Fibroblast of lung (primary cell): ENCODE measurements at regions not wholly inside any gene's neighbourhood (a gene's known extent, or its start where the extent isn't known, plus 50 kb on each side); places are given as distances from the start of the nearest gene placed in this dataset.

Experiments used
- DNase-seq, 2 donors: peaks; one replicate each; pipeline versions ENCODE4 v3.0.0 to v3.0.0-alpha.2; 2010; ENCODE audit warnings: low read depth in 2 of 2
- H2AFZ ChIP-seq: 2 replicates; pipeline ENCODE4 v1.5.1; 2012; ENCODE audit warnings: low read length, control low read depth, inconsistent platforms
- H3K27ac ChIP-seq: 2 replicates; pipeline ENCODE4 v1.5.1; 2011; ENCODE audit warnings: low read length, control low read depth; ENCODE audit not compliant: insufficient read depth
- H3K27me3 ChIP-seq: 2 replicates; pipeline ENCODE4 v1.5.1; 2011; ENCODE audit warnings: mild to moderate bottlenecking, low read length; ENCODE audit not compliant: control insufficient read depth, insufficient read depth
- H3K36me3 ChIP-seq: 2 replicates; pipeline ENCODE4 v1.5.1; 2011; ENCODE audit warnings: low read length; ENCODE audit not compliant: control insufficient read depth, insufficient read depth
- H3K4me1 ChIP-seq: 2 replicates; pipeline ENCODE4 v1.5.1; 2011; ENCODE audit warnings: low read length; ENCODE audit not compliant: control insufficient read depth, insufficient read depth; ENCODE audit errors: extremely low read depth
- H3K4me2 ChIP-seq: 2 replicates; pipeline ENCODE4 v1.5.1; 2011; ENCODE audit warnings: low read length, control low read depth; ENCODE audit not compliant: insufficient read depth; ENCODE audit errors: extremely low read depth
- H3K4me3 ChIP-seq, 4 experiments: fragments of 200-600 bp in 1 of 4; sonication (generic) in 1 of 4; replicated peaks in 1 of 4; 2 replicates each; pipeline ENCODE4 v1.5.1; 2011 to 2016; ENCODE audit warnings: low read length in 4 of 4, low read depth in 3 of 4, mild to moderate bottlenecking in 3 of 4, control low read depth in 2 of 4, inconsistent platforms in 1 of 4, mixed read lengths in 1 of 4; ENCODE audit not compliant: insufficient read depth in 1 of 4; ENCODE audit errors: control extremely low read depth in 1 of 4
- H3K79me2 ChIP-seq: 2 replicates; pipeline ENCODE4 v1.5.1; 2012; ENCODE audit warnings: mild to moderate bottlenecking, low read length, inconsistent platforms; ENCODE audit not compliant: control insufficient read depth, insufficient read depth
- H3K9ac ChIP-seq: 2 replicates; pipeline ENCODE4 v1.5.1; 2011; ENCODE audit warnings: mild to moderate bottlenecking, low read length, control low read depth; ENCODE audit not compliant: insufficient read depth
- H3K9me3 ChIP-seq: 2 replicates; pipeline ENCODE4 v1.5.1; 2012; ENCODE audit warnings: low read depth, low read length; ENCODE audit not compliant: control insufficient read depth, insufficient read depth
- H4K20me1 ChIP-seq: 2 replicates; pipeline ENCODE4 v1.5.1; 2011; ENCODE audit warnings: low read length; ENCODE audit not compliant: control insufficient read depth, insufficient read depth; ENCODE audit errors: extremely low read depth
- EZH2 ChIP-seq: IDR thresholded peaks from 2 replicates; pipeline ENCODE4 v1.5.1; 2012; ENCODE audit warnings: low read length, control low read depth, mild to moderate bottlenecking; ENCODE audit errors: missing control alignments
- TF ChIP-seq, protein P1 (sequence below), 2 donors: IDR thresholded peaks in 1 of 2; conservative IDR thresholded peaks in 1 of 2; 1 replicate in 1 of 2; 2 replicates in 1 of 2; pipeline ENCODE4 v1.5.1; 2011 to 2012; ENCODE audit warnings: low read length in 2 of 2, control low read depth in 1 of 2, inconsistent platforms in 1 of 2, low read depth in 1 of 2, mild to moderate bottlenecking in 1 of 2

DNA sequence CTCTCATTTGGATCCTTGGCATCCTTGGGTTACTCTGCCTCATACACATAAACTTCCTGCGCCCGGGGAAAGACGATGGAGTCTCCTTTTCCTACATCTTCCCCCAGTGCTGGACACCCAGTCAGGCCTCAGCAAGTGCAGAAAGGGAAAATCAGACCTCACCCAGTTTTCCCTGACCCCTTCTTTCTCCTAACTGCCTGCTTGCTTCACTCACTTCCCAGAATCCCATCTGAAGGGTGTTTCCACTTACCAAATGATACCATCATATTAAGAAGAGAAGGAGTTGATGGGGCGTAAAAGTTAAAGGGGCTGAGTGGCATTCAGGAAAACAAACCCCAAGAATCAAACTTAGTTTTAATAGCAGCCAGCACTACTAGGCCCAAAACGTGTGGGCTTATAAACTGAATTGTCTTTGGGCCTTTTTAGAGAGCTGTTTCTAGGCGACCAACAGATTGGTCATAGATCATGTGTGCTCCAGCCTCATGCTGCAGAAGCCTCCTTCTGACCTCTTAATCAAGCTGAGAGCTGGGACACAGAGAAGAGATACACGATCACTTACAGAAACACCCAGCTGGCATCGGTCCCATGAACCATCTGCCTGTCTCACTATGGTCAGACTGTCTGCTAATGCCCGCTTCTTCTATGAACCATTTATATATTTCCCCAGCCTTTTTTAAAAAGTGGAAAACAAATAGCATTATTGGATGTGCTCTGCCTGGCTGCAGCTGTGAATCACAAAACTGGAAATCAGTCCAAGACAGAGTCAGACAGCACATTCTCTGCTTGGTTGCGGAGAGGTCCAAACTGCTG lies 165.7 kb upstream of the SLC14A2 start:
- TF ChIP-seq, protein P1, sequence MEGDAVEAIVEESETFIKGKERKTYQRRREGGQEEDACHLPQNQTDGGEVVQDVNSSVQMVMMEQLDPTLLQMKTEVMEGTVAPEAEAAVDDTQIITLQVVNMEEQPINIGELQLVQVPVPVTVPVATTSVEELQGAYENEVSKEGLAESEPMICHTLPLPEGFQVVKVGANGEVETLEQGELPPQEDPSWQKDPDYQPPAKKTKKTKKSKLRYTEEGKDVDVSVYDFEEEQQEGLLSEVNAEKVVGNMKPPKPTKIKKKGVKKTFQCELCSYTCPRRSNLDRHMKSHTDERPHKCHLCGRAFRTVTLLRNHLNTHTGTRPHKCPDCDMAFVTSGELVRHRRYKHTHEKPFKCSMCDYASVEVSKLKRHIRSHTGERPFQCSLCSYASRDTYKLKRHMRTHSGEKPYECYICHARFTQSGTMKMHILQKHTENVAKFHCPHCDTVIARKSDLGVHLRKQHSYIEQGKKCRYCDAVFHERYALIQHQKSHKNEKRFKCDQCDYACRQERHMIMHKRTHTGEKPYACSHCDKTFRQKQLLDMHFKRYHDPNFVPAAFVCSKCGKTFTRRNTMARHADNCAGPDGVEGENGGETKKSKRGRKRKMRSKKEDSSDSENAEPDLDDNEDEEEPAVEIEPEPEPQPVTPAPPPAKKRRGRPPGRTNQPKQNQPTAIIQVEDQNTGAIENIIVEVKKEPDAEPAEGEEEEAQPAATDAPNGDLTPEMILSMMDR (conservative IDR thresholded peaks at IDR 0.05 in 1 of 2, IDR thresholded peaks at IDR 0.05 in 1 of 2; ENCODE audit: low read depth in 1 of 2, low read length in 2 of 2) = no peak
- TF ChIP-seq EZH2 = no peak
- Histone ChIP-seq H4K20me1 (no peaks in the 10 kb centered on the region), H3K79me2 (no peaks in the 10 kb centered on the region), H3K4me1 (no peaks in the 10 kb centered on the region), H3K27me3 (no peaks in the 10 kb centered on the region), H3K4me2 (no peak overlapping the region), H3K9me3 (no peaks in the 10 kb centered on the region), H2AFZ (no peak overlapping the region), H3K4me3 (no peak overlapping the region), H3K27ac (peak overlapping the region; percentile 16), H3K9ac (no peak overlapping the region), H3K36me3 (no peaks in the 10 kb centered on the region)
- DNase-seq = peak; percentile 42 to 57

DNA sequence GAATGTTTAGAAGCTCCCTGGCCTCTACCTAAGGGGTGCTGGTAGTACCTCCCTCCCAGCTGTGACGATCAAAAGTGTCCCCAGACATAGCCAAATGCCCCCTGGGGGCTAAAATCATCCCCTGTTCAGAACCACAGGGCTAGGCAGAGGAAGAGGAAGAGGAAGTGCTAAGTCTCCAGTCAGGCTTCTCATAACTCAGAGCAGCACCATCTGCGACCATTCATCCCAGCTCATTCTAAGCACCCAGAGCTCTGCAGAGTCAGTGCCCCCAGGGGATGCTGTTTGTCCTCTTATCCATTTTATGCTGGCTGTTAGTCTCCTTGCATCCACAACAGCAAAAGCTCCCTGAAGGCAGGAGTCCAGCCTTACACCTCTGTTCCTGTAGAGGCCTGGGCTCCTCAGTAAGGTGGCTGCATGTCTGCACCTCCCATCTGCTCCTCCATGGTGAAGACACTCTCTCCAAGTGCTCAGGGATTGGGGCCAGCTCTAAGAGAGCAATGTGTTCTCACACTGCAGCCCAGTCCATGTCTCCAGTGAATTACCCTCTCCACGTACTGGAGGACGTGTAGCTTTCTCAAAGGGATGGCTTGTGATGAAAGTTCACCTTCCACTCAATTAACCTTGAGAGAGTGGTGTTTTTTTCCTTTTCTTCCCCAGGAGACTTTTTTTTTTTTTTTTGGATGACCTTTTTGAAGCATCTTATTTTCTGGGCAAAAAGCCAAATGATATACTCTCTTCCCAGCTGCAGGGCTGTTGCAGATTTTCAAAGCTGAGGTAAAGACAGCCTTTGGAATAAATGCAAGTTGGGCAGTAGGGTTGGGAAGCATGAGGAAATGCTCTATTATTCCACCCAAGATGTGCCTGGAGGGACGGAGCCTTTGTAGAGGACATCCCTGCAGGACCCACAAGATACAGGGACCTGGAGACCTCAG lies 158.9 kb upstream of the SLC14A2 start:
- Histone ChIP-seq H3K27me3 (no peaks in the 10 kb centered on the region), H3K27ac (no peak overlapping the region), H3K9ac (no peak overlapping the region), H2AFZ (no peak overlapping the region), H3K79me2 (no peaks in the 10 kb centered on the region), H4K20me1 (no peaks in the 10 kb centered on the region), H3K4me2 (no peak overlapping the region), H3K4me1 (no peaks in the 10 kb centered on the region), H3K36me3 (no peaks in the 10 kb centered on the region), H3K9me3 (no peaks in the 10 kb centered on the region), H3K4me3 (no peak overlapping the region)
- TF ChIP-seq, protein P1 (conservative IDR thresholded peaks at IDR 0.05 in 1 of 2, IDR thresholded peaks at IDR 0.05 in 1 of 2; ENCODE audit: low read depth in 1 of 2, low read length in 2 of 2) = no peak
- TF ChIP-seq EZH2 = no peak
- no peak for DNase-seq

DNA sequence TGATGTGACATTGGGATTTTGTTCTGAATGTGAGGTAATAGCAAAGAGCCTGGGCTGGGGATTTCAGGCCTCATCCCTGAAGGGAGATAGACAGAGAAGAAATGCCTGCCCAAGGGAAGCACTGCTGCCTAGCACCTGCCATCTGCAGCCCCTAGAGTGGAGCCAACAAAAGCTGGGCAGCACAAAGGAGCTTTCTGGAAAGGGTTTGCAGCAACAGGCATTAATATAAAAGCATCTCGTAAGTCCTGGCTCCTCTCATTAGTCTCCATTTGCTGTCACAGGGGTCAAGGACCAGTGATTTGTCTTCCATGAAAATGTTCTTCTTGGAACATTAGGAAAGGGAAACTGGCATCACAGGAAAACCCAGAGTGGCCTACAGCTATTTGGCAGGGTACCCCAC lies 157.2 kb upstream of the SLC14A2 start:
- H3K27me3 ChIP-seq = no peaks in the 10 kb centered on the region
- no peak overlapping the region for H3K27ac ChIP-seq
- TF ChIP-seq EZH2 = no peak
- TF ChIP-seq, protein P1 (conservative IDR thresholded peaks at IDR 0.05 in 1 of 2, IDR thresholded peaks at IDR 0.05 in 1 of 2; ENCODE audit: low read depth in 1 of 2, low read length in 2 of 2) = no peak
- no peak overlapping the region for H3K4me3 ChIP-seq
- no peaks in the 10 kb centered on the region for H3K9me3 ChIP-seq
- H2AFZ ChIP-seq = no peak overlapping the region
- no peaks in the 10 kb centered on the region for H3K4me1 ChIP-seq
- no peaks in the 10 kb centered on the region for H4K20me1 ChIP-seq
- no peaks in the 10 kb centered on the region for H3K79me2 ChIP-seq
- no peaks in the 10 kb centered on the region for H3K36me3 ChIP-seq
- no peak overlapping the region for H3K4me2 ChIP-seq
- no peak for DNase-seq
- no peak overlapping the region for H3K9ac ChIP-seq
